GM12878 (cell line): ENCODE measurements at regions not wholly inside any gene's neighbourhood (a gene's known extent, or its start where the extent isn't known, plus 50 kb on each side); places are given as distances from the start of the nearest gene placed in this dataset.

Experiments
- ATAC-seq: fragments of 200-7000 bp; cut with Tn5 transposase; 3 replicates; pipeline ENCODE4 v1.9.1; 2020; ENCODE audit warnings: mild to moderate bottlenecking, moderate library complexity
- BruUV-seq: library from RNA; stranded (reverse); fragments of 400-500 nt; replicated peaks from 2 replicates; lab custom pipeline; 2021; lab: Mats Ljungman, UMichigan
- CTCF ChIA-PET: fragments of 300-600 bp; sonication (Branson Sonifier 250); formaldehyde crosslinking; extraction: SDS; loops from one replicate; lab custom pipeline; 2021; ENCODE audit warnings: inconsistent platforms; lab: Yijun Ruan, JAX
- POLR2A ChIA-PET: fragments of 350-600 bp; formaldehyde crosslinking; extraction: SDS; loops from one replicate; lab custom pipeline; 2021; ENCODE audit warnings: inconsistent platforms; lab: Charles Lee
- RAD21 ChIA-PET: fragments of 300-600 bp; sonication (Branson Sonifier 250); formaldehyde crosslinking; loops from one replicate; lab custom pipeline; 2023; ENCODE audit warnings: antibody characterized with exemption; ENCODE audit not compliant: unreplicated experiment; lab: Charles Lee
- SMC1A ChIA-PET: fragments of 300-600 bp; sonication (Branson Sonifier 250); formaldehyde crosslinking; loops from one replicate; lab custom pipeline; 2023; ENCODE audit not compliant: unreplicated experiment, uncharacterized antibody; lab: Charles Lee
- DNase-seq: peaks from one replicate; pipeline ENCODE4 v3.0.0-alpha.2; 2011; ENCODE audit warnings: low read depth, low spot score
- FAIRE-seq: peaks from 3 replicates; lab custom pipeline; 2011; peaks lifted over from hg19 to GRCh38; lab: Jason Lieb, UNC
- H2AFZ ChIP-seq: 2 replicates; pipeline ENCODE4 v1.6.0; 2011; ENCODE audit warnings: low read depth, low read length, control low read depth; ENCODE audit not compliant: control insufficient read depth
- H3K27ac ChIP-seq: 2 replicates; pipeline ENCODE4 v1.5.1; 2011; ENCODE audit warnings: control low read depth; ENCODE audit not compliant: control insufficient read depth, insufficient read depth
- H3K27me3 ChIP-seq, 2 experiments: replicated peaks in 1 of 2; 2 replicates each; pipeline versions ENCODE4 v1.6.0 to v1.6.1; 2011; ENCODE audit warnings: low read length in 1 of 2; ENCODE audit not compliant: control insufficient read depth in 2 of 2, insufficient read depth in 2 of 2
- H3K36me3 ChIP-seq, 2 experiments: 2 replicates each; pipeline ENCODE4 v1.5.1; 2011; ENCODE audit warnings: low read length in 1 of 2; ENCODE audit not compliant: control insufficient read depth in 2 of 2, insufficient read depth in 2 of 2
- H3K4me1 ChIP-seq: 2 replicates; pipeline ENCODE4 v1.6.1; 2011; ENCODE audit warnings: mild to moderate bottlenecking, low read length, moderate library complexity, mixed read lengths; ENCODE audit not compliant: control insufficient read depth, insufficient read depth
- H3K4me2 ChIP-seq: 2 replicates; pipeline ENCODE4 v1.6.0; 2011; ENCODE audit warnings: control low read depth; ENCODE audit not compliant: control insufficient read depth, insufficient read depth
- H3K4me3 ChIP-seq: fragments of 200-600 bp; sonication (generic); 2 replicates; pipeline ENCODE4 v1.5.1; 2016
- H3K79me2 ChIP-seq: 2 replicates; pipeline ENCODE4 v1.6.0; 2011; ENCODE audit warnings: low read length; ENCODE audit not compliant: control insufficient read depth, insufficient read depth
- H3K9ac ChIP-seq: 2 replicates; pipeline ENCODE4 v1.8.0; 2011; ENCODE audit warnings: low read length, control low read depth, mixed read lengths; ENCODE audit not compliant: control insufficient read depth, insufficient read depth
- H3K9me3 ChIP-seq: replicated peaks from 3 replicates; pipeline ENCODE4 v1.5.1; 2011; ENCODE audit warnings: mild to moderate bottlenecking, low read length; ENCODE audit not compliant: control insufficient read depth, insufficient read depth
- H4K20me1 ChIP-seq: 2 replicates; pipeline ENCODE4 v1.6.0; 2011; ENCODE audit not compliant: control insufficient read depth, insufficient read depth
- BCL3 ChIP-seq: IDR thresholded peaks from 2 replicates; pipeline ENCODE4 v1.6.1; 2011; ENCODE audit warnings: borderline replicate concordance, low read depth, mild to moderate bottlenecking, moderate library complexity, low read length; ENCODE audit not compliant: insufficient read depth, poor library complexity, severe bottlenecking
- CHD4 ChIP-seq: fragments of 200-600 bp; sonication (generic); IDR thresholded peaks from 2 replicates; pipeline ENCODE4 v1.6.1; 2016; ENCODE audit warnings: mild to moderate bottlenecking
- CREB1 ChIP-seq: IDR thresholded peaks from 2 replicates; pipeline ENCODE4 v1.6.1; 2012; ENCODE audit warnings: low read depth, mild to moderate bottlenecking, inconsistent platforms
- FOS ChIP-seq: IDR thresholded peaks from 3 replicates; pipeline ENCODE4 v1.6.1; 2011; ENCODE audit warnings: borderline replicate concordance; ENCODE audit not compliant: insufficient read length; ENCODE audit errors: extremely low read depth
- KAT2A ChIP-seq: conservative IDR thresholded peaks from 2 replicates; pipeline ENCODE4 v1.6.1; 2011; ENCODE audit warnings: low read depth, low read length; ENCODE audit not compliant: control insufficient read depth
- NR2C1 ChIP-seq: fragments of 450-650 bp; IDR thresholded peaks from 2 replicates; pipeline ENCODE4 v1.6.1; 2017; ENCODE audit warnings: antibody characterized with exemption, mild to moderate bottlenecking, moderate library complexity
- NR2F1 ChIP-seq: fragments of 450-650 bp; conservative IDR thresholded peaks from 2 replicates; pipeline ENCODE4 v1.6.1; 2017; ENCODE audit warnings: mild to moderate bottlenecking
- PAX5 ChIP-seq: IDR thresholded peaks from 2 replicates; pipeline ENCODE4 v1.6.1; 2011; ENCODE audit warnings: low read depth, low read length, borderline replicate concordance
- POLR2AphosphoS2 ChIP-seq: IDR thresholded peaks from 2 replicates; pipeline ENCODE4 v1.6.1; 2011; ENCODE audit warnings: low read depth, mild to moderate bottlenecking, low read length, improper control_type of control experiment, moderate library complexity
- RB1 ChIP-seq: fragments of 450-650 bp; formaldehyde crosslinking; IDR thresholded peaks from 2 replicates; pipeline ENCODE4 v1.6.1; 2017; ENCODE audit warnings: mild to moderate bottlenecking, borderline replicate concordance
- SREBF1 ChIP-seq: IDR thresholded peaks from 2 replicates; pipeline ENCODE4 v1.6.1; 2012; ENCODE audit warnings: mild to moderate bottlenecking, low read length
- YY1 ChIP-seq: IDR thresholded peaks from 2 replicates; pipeline ENCODE4 v1.6.1; 2011; ENCODE audit warnings: low read depth, mild to moderate bottlenecking, low read length
- ZNF217 ChIP-seq: fragments of 450-650 bp; IDR thresholded peaks from 2 replicates; pipeline ENCODE4 v1.6.1; 2017; ENCODE audit warnings: antibody characterized with exemption, mild to moderate bottlenecking
- ZZZ3 ChIP-seq: IDR thresholded peaks from 2 replicates; pipeline ENCODE4 v1.6.1; 2011; ENCODE audit warnings: low read depth; ENCODE audit not compliant: control insufficient read depth, insufficient read length
- WGBS: methylation state at CpG from one replicate; pipeline ENCODE4 v1.1.6; 2016; ENCODE audit warnings: low lambda C conversion rate; ENCODE audit not compliant: insufficient replicate concordance, insufficient coverage; ENCODE audit errors: missing lambda C conversion rate; 5-methylcytosine and 5-hydroxymethylcytosine counted together
- in situ Hi-C: fragments of 300-500 bp; cut with MboI; formaldehyde crosslinking; loops from 9 replicates; pipeline ENCODE4 v1.14.3; 2018; ENCODE audit warnings: mixed read lengths
- intact Hi-C: fragments of 100-400 bp; cut with micrococcal nuclease; formaldehyde crosslinking; loops from one replicate; pipeline ENCODE4 v1.14.2; 2022; ENCODE audit not compliant: unreplicated experiment
- TF ChIP-seq, protein P1 (sequence below): fragments of 450-650 bp; formaldehyde crosslinking; IDR thresholded peaks from 2 replicates; pipeline ENCODE4 v1.4.0; 2022; ENCODE audit warnings: mild to moderate bottlenecking, moderate library complexity
- TF ChIP-seq, protein P2 (sequence below): fragments of 450-650 bp; IDR thresholded peaks from 2 replicates; pipeline ENCODE4 v1.6.1; 2017; ENCODE audit warnings: mild to moderate bottlenecking
- TF ChIP-seq, protein P3 (sequence below): fragments of 450-650 bp; IDR thresholded peaks from 2 replicates; pipeline ENCODE4 v1.6.1; 2014; ENCODE audit warnings: mild to moderate bottlenecking

DNA sequence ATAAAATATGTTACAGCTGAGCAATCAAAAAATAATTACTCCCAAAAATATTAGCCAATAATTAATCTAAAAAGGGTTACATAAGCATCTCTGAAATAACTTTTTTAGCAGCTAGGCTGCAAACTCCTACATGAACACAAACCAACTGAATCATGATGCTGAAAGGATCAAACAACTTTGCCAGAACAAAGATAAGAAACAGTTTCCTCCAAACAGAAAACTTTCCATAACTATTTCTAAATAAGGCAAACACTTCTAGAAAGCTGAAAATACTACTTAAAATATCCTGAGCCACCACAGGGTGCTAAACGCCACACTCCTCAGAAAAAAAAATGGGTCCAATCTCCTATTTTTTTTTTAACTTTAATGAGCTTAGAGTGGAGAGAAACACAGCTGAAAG lies 68.6 kb upstream of the ARHGAP32 start:
- H3K79me2 ChIP-seq = no peaks in the 10 kb centered on the region
- WGBS = 0% methylated on average over 1 of the region's 1 CpG
- H3K9ac ChIP-seq = no peak overlapping the region
- no TSS peak for BruUV-seq
- H3K4me1 ChIP-seq = no peaks in the 10 kb centered on the region
- no peak overlapping the region for H3K4me3 ChIP-seq
- H3K27me3 ChIP-seq = no peaks in the 10 kb centered on the region; a peak in 1 of 4 replicates
- H4K20me1 ChIP-seq = no peaks in the 10 kb centered on the region
- ATAC-seq (no peak), FAIRE-seq (no peak), DNase-seq (no peak)
- TF ChIP-seq, protein P1, sequence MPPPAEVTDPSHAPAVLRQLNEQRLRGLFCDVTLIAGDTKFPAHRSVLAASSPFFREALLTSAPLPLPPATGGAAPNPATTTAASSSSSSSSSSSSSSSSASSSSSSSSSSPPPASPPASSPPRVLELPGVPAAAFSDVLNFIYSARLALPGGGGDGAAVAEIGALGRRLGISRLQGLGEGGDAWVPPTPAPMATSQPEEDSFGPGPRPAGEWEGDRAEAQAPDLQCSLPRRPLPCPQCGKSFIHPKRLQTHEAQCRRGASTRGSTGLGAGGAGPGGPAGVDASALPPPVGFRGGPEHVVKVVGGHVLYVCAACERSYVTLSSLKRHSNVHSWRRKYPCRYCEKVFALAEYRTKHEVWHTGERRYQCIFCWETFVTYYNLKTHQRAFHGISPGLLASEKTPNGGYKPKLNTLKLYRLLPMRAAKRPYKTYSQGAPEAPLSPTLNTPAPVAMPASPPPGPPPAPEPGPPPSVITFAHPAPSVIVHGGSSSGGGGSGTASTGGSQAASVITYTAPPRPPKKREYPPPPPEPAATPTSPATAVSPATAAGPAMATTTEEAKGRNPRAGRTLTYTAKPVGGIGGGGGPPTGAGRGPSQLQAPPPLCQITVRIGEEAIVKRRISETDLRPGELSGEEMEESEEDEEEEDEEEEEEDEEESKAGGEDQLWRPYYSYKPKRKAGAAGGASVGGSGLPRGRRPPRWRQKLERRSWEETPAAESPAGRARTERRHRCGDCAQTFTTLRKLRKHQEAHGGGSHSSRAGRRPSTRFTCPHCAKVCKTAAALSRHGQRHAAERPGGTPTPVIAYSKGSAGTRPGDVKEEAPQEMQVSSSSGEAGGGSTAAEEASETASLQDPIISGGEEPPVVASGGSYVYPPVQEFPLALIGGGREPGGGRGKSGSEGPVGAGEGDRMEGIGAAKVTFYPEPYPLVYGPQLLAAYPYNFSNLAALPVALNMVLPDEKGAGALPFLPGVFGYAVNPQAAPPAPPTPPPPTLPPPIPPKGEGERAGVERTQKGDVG = no peak
- TF ChIP-seq FOS = no peak
- no peak for TF ChIP-seq SREBF1
- TF ChIP-seq POLR2AphosphoS2 = no peak
- no peak for TF ChIP-seq RB1
- TF ChIP-seq CREB1 = no peak
- TF ChIP-seq PAX5 = no peak
- TF ChIP-seq BCL3 = no peak
- TF ChIP-seq NR2F1 = no peak
- TF ChIP-seq, protein P2, sequence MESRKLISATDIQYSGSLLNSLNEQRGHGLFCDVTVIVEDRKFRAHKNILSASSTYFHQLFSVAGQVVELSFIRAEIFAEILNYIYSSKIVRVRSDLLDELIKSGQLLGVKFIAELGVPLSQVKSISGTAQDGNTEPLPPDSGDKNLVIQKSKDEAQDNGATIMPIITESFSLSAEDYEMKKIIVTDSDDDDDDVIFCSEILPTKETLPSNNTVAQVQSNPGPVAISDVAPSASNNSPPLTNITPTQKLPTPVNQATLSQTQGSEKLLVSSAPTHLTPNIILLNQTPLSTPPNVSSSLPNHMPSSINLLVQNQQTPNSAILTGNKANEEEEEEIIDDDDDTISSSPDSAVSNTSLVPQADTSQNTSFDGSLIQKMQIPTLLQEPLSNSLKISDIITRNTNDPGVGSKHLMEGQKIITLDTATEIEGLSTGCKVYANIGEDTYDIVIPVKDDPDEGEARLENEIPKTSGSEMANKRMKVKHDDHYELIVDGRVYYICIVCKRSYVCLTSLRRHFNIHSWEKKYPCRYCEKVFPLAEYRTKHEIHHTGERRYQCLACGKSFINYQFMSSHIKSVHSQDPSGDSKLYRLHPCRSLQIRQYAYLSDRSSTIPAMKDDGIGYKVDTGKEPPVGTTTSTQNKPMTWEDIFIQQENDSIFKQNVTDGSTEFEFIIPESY = no peak
- TF ChIP-seq KAT2A = no peak
- TF ChIP-seq CHD4 = no peak
- no peak for TF ChIP-seq YY1
- no peak for TF ChIP-seq ZZZ3
- no peak for TF ChIP-seq NR2C1
- no peak for TF ChIP-seq ZNF217
- TF ChIP-seq, protein P3, sequence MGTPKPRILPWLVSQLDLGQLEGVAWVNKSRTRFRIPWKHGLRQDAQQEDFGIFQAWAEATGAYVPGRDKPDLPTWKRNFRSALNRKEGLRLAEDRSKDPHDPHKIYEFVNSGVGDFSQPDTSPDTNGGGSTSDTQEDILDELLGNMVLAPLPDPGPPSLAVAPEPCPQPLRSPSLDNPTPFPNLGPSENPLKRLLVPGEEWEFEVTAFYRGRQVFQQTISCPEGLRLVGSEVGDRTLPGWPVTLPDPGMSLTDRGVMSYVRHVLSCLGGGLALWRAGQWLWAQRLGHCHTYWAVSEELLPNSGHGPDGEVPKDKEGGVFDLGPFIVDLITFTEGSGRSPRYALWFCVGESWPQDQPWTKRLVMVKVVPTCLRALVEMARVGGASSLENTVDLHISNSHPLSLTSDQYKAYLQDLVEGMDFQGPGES = no peak
- SMC1A ChIA-PET = interaction anchor here (0.6 to 1.1 kb wide), 3 partner anchors 9 to 1390 kb away, joined by 3 read pairs; no protein-coding TSS in a partner anchor
- no peak overlapping the region for H2AFZ ChIP-seq
- intact Hi-C loops (no loop called here), in situ Hi-C loops (no loop called here)
- CTCF ChIA-PET = interaction anchor here (1.1 kb wide), 1 partner anchor 53 kb away, joined by 3 read pairs; no protein-coding TSS in a partner anchor
- POLR2A ChIA-PET = no interaction called here
- RAD21 ChIA-PET = no interaction called here
- no peaks in the 10 kb centered on the region for H3K36me3 ChIP-seq
- H3K9me3 ChIP-seq = no peaks in the 10 kb centered on the region
- H3K27ac ChIP-seq = no peak overlapping the region
- no peak overlapping the region for H3K4me2 ChIP-seq
